Peyer's patch (tissue), 4 donors: ENCODE measurements at regions not wholly inside any gene's neighbourhood (a gene's known extent, or its start where the extent isn't known, plus 50 kb on each side); places are given as distances from the start of the nearest gene placed in this dataset.

Experiments used
- CTCF ChIP-seq, 6 experiments: fragments of 450-650 bp in 4 of 6; fragments of 200-600 bp in 2 of 6; sonication (generic) in 1 of 6; IDR thresholded peaks; one replicate each; pipeline ENCODE4 v1.5.1; 2017 to 2019; ENCODE audit warnings: antibody characterized with exemption in 6 of 6, mild to moderate bottlenecking in 3 of 6, moderate library complexity in 1 of 6
- POLR2A ChIP-seq, 2 donors: fragments of 450-650 bp; IDR thresholded peaks; one replicate each; pipeline ENCODE4 v1.5.1; 2017; ENCODE audit warnings: antibody characterized with exemption in 2 of 2, mild to moderate bottlenecking in 2 of 2, moderate library complexity in 2 of 2

DNA sequence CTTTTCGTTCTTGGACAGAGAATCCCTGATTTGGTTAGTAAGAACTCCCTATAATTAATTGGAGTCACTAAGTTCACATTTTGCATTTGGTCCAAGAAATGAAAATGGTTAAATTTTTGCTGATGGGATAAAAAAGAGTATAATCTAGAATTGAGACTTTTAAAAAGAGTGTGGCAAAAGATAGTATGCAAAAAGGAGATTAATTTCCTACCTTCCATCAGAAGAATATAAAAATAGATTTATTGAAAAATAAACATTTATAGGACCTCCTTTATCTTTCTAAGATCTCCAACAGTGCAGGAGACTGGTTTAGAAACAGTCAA is 105.5 kb upstream of the EEF1E1 start:
- no peak for TF ChIP-seq CTCF (IDR thresholded peaks at IDR 0.05)
- no peak for TF ChIP-seq POLR2A (IDR thresholded peaks at IDR 0.05)
